Tibial nerve (tissue), 4 donors: ENCODE measurements at regions not wholly inside any gene's neighbourhood (a gene's known extent, or its start where the extent isn't known, plus 50 kb on each side); places are given as distances from the start of the nearest gene placed in this dataset.

Source experiments
- CTCF ChIP-seq, 5 experiments: fragments of 200-600 bp in 3 of 5; fragments of 450-650 bp in 2 of 5; sonication (generic) in 3 of 5; IDR thresholded peaks; one replicate each; pipeline ENCODE4 v1.5.1; 2016 to 2019; ENCODE audit warnings: antibody characterized with exemption in 5 of 5, mild to moderate bottlenecking in 3 of 5, moderate library complexity in 2 of 5
- EP300 ChIP-seq, 2 donors: sonication (generic); formaldehyde crosslinking; IDR thresholded peaks; one replicate each; pipeline ENCODE4 v1.6.1; 2017; ENCODE audit warnings: antibody characterized with exemption in 2 of 2, mild to moderate bottlenecking in 1 of 2

- no peak for TF ChIP-seq CTCF (IDR thresholded peaks at IDR 0.05)
- TF ChIP-seq EP300 (IDR thresholded peaks at IDR 0.05), result no peak
Observed at GRCh38 chr1:209158851-209159250, 424.7 kb upstream of the CAMK1G start.
